H1 (cell line): ENCODE measurements at regions not wholly inside any gene's neighbourhood (a gene's known extent, or its start where the extent isn't known, plus 50 kb on each side); places are given as distances from the start of the nearest gene placed in this dataset.

Experiments used
- BCL11A ChIP-seq, 2 experiments: IDR thresholded peaks; one replicate each; pipeline ENCODE4 v1.6.1; 2011; ENCODE audit warnings: low read depth in 2 of 2, low read length in 2 of 2, mild to moderate bottlenecking in 2 of 2
- CBX5 ChIP-seq: fragments of 300-800, 300-1000 bp; sonication (generic); IDR thresholded peaks from 2 replicates; pipeline ENCODE4 v1.7.1; 2016; ENCODE audit warnings: antibody characterized with exemption, low read length, low read depth
- CREB1 ChIP-seq: IDR thresholded peaks from 2 replicates; pipeline ENCODE4 v1.6.1; 2012; ENCODE audit warnings: inconsistent platforms
- GTF2F1 ChIP-seq: IDR thresholded peaks from 2 replicates; pipeline ENCODE4 v1.6.1; 2012; ENCODE audit warnings: low read depth, low read length, improper control_type of control experiment, borderline replicate concordance
- HDAC6 ChIP-seq: IDR thresholded peaks from one replicate; pipeline ENCODE4 v1.7.1; 2012; ENCODE audit warnings: low read depth, mild to moderate bottlenecking, inconsistent platforms, low read length, moderate library complexity
- JUND ChIP-seq: IDR thresholded peaks from 2 replicates; pipeline ENCODE4 v1.6.1; 2011; ENCODE audit warnings: mild to moderate bottlenecking, improper control_type of control experiment, low read length
- MAFK ChIP-seq: IDR thresholded peaks from 2 replicates; pipeline ENCODE4 v1.6.1; 2012; ENCODE audit warnings: low read depth, mild to moderate bottlenecking, improper control_type of control experiment, low read length
- POU5F1 ChIP-seq: IDR thresholded peaks from 2 replicates; pipeline ENCODE4 v1.6.1; 2011; ENCODE audit warnings: low read depth, mild to moderate bottlenecking, low read length, moderate library complexity
- RFX5 ChIP-seq: IDR thresholded peaks from 2 replicates; pipeline ENCODE4 v1.6.1; 2011; ENCODE audit warnings: low read depth, low read length, improper control_type of control experiment, borderline replicate concordance
- SIRT6 ChIP-seq: IDR thresholded peaks from one replicate; pipeline ENCODE4 v1.7.1; 2012; ENCODE audit warnings: low read length, inconsistent platforms
- YY1 ChIP-seq: IDR thresholded peaks from 2 replicates; pipeline ENCODE4 v1.6.1; 2011; ENCODE audit warnings: low read depth, mild to moderate bottlenecking, low read length
- TF ChIP-seq, protein P1 (sequence below): fragments of 300-600 bp; sonication (generic); IDR thresholded peaks from 2 replicates; pipeline ENCODE4 v1.7.1; 2012; ENCODE audit warnings: low read length, moderate library complexity, mild to moderate bottlenecking, inconsistent platforms; ENCODE audit not compliant: insufficient replicate concordance

GRCh38 chr21:27257908-27258556 lies 291.1 kb upstream of the ADAMTS5 start (continued):
- TF ChIP-seq, protein P1, sequence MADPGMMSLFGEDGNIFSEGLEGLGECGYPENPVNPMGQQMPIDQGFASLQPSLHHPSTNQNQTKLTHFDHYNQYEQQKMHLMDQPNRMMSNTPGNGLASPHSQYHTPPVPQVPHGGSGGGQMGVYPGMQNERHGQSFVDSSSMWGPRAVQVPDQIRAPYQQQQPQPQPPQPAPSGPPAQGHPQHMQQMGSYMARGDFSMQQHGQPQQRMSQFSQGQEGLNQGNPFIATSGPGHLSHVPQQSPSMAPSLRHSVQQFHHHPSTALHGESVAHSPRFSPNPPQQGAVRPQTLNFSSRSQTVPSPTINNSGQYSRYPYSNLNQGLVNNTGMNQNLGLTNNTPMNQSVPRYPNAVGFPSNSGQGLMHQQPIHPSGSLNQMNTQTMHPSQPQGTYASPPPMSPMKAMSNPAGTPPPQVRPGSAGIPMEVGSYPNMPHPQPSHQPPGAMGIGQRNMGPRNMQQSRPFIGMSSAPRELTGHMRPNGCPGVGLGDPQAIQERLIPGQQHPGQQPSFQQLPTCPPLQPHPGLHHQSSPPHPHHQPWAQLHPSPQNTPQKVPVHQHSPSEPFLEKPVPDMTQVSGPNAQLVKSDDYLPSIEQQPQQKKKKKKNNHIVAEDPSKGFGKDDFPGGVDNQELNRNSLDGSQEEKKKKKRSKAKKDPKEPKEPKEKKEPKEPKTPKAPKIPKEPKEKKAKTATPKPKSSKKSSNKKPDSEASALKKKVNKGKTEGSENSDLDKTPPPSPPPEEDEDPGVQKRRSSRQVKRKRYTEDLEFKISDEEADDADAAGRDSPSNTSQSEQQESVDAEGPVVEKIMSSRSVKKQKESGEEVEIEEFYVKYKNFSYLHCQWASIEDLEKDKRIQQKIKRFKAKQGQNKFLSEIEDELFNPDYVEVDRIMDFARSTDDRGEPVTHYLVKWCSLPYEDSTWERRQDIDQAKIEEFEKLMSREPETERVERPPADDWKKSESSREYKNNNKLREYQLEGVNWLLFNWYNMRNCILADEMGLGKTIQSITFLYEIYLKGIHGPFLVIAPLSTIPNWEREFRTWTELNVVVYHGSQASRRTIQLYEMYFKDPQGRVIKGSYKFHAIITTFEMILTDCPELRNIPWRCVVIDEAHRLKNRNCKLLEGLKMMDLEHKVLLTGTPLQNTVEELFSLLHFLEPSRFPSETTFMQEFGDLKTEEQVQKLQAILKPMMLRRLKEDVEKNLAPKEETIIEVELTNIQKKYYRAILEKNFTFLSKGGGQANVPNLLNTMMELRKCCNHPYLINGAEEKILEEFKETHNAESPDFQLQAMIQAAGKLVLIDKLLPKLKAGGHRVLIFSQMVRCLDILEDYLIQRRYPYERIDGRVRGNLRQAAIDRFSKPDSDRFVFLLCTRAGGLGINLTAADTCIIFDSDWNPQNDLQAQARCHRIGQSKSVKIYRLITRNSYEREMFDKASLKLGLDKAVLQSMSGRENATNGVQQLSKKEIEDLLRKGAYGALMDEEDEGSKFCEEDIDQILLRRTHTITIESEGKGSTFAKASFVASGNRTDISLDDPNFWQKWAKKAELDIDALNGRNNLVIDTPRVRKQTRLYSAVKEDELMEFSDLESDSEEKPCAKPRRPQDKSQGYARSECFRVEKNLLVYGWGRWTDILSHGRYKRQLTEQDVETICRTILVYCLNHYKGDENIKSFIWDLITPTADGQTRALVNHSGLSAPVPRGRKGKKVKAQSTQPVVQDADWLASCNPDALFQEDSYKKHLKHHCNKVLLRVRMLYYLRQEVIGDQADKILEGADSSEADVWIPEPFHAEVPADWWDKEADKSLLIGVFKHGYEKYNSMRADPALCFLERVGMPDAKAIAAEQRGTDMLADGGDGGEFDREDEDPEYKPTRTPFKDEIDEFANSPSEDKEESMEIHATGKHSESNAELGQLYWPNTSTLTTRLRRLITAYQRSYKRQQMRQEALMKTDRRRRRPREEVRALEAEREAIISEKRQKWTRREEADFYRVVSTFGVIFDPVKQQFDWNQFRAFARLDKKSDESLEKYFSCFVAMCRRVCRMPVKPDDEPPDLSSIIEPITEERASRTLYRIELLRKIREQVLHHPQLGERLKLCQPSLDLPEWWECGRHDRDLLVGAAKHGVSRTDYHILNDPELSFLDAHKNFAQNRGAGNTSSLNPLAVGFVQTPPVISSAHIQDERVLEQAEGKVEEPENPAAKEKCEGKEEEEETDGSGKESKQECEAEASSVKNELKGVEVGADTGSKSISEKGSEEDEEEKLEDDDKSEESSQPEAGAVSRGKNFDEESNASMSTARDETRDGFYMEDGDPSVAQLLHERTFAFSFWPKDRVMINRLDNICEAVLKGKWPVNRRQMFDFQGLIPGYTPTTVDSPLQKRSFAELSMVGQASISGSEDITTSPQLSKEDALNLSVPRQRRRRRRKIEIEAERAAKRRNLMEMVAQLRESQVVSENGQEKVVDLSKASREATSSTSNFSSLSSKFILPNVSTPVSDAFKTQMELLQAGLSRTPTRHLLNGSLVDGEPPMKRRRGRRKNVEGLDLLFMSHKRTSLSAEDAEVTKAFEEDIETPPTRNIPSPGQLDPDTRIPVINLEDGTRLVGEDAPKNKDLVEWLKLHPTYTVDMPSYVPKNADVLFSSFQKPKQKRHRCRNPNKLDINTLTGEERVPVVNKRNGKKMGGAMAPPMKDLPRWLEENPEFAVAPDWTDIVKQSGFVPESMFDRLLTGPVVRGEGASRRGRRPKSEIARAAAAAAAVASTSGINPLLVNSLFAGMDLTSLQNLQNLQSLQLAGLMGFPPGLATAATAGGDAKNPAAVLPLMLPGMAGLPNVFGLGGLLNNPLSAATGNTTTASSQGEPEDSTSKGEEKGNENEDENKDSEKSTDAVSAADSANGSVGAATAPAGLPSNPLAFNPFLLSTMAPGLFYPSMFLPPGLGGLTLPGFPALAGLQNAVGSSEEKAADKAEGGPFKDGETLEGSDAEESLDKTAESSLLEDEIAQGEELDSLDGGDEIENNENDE = no peak
- TF ChIP-seq BCL11A (IDR thresholded peaks at IDR 0.05; ENCODE audit: low read depth in 2 of 2, low read length in 2 of 2) (no peak), CREB1 (no peak), MAFK (no peak), JUND (no peak), GTF2F1 (no peak), CBX5 (no peak), HDAC6 (no peak), RFX5 (no peak), SIRT6 (no peak), YY1 (no peak), POU5F1 (no peak)
